ENCODE measurements at regions not wholly inside any gene's neighbourhood (a gene's known extent, or its start where the extent isn't known, plus 50 kb on each side); places are given as distances from the start of the nearest gene placed in this dataset.

DNA sequence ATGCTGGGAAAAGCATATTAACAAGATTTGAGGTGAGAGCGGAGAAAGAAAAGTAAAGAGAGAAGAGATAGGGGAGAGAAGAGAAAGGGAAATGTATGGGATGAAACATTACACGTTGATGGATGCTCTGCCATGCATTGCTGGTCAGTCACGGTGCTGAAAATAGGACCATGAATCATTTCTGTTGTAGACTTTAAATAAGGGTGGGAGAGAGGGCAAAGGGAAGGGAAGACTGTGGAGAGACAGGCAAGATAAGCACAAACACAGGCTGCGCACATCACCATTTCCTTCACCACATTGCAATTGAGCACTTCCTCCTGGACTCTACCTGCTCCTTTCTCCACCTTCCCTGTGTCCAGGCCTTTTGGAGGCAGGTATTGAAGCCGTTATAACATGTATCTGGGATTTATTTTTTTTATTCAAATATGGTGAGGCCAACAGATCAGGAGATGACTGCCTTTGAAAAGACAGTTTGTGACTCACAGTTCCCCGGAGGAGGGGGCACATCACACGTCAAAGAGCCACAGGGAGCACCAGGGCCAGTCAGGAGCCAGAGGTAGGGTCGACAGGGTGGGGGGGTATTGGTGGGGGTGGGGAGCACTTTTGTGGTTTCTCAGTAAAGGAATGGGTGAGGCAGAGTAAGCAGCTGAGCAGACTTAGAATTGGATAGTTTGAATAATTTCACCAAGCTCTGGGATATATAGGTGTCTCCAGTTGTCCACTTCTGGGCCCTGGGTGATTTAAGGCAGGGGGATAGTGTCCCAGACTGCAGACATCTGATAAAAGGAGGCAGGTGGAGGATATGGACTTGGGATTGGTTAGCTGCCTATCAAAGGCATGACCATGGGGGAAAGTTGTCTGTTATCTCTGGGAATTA, 372.8 kb upstream of the ST6GAL2 start:
- Histone ChIP-seq H3K36me3 (ENCODE audit: control insufficient read depth, insufficient read depth, low read length) (no peaks in the 10 kb centered on the region), H3K4me3 (ENCODE audit: low read depth, low read length) (no peak overlapping the region), H3K27me3 (ENCODE audit: control insufficient read depth, insufficient read depth, low read length) (no peaks in the 10 kb centered on the region)
- no peak for DNase-seq (ENCODE audit: low read depth)
- no peak for TF ChIP-seq CTCF (IDR thresholded peaks at IDR 0.05; ENCODE audit: insufficient read depth, low read depth, low read length)
- ChIA-PET CTCF (no interaction called here), POLR2A (no interaction called here)

DNA sequence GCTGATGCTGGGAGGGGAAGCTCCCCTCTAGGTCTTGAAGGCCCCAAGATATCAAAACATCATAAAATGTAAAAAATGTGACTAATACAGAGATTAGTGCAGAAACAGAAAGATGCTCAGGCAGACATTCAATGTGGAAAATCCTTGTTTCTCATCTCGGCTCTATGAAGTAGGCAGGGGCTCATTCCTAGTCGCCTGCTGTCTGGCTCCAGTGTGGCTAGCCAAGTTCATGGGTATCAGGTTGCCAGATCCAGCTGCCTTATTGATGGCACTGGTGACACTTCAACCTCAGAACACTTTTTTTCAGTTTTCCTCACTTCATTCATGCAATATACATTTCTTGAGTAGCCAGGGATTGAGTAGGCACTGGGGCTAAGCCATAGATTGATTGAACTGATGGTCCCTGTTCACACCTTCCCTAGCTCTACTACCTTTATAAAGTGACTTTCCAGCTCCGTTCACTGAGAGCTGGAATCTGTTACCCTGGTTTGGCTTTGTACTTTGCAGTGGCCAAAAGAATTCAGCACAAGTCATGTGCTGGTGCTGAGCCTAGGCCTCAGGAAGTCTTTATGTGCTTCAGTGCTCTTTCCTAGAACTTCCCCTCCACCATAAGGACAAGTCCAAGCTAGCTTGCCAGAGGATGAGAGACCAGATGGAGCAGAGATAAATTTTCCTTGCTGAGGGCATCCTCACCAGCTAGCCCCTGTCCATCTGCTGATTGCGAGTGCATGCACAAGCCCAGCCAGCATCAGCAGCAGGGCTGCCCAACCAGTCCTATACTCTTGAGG, 373.6 kb upstream of the ST6GAL2 start:
- Histone ChIP-seq H3K36me3 (ENCODE audit: control insufficient read depth, insufficient read depth, low read length) (no peaks in the 10 kb centered on the region), H3K27me3 (ENCODE audit: control insufficient read depth, insufficient read depth, low read length) (no peaks in the 10 kb centered on the region), H3K4me3 (ENCODE audit: low read depth, low read length) (no peak overlapping the region)
- ChIA-PET POLR2A (no interaction called here), CTCF (no interaction called here)
- DNase-seq (ENCODE audit: low read depth), result no peak
- no peak for TF ChIP-seq CTCF (IDR thresholded peaks at IDR 0.05; ENCODE audit: insufficient read depth, low read depth, low read length)

- H3K27me3 ChIP-seq (ENCODE audit: control insufficient read depth, insufficient read depth, low read length), result no peaks in the 10 kb centered on the region
- H3K36me3 ChIP-seq (ENCODE audit: control insufficient read depth, insufficient read depth, low read length), result no peaks in the 10 kb centered on the region
- CTCF ChIA-PET, result no interaction called here
- DNase-seq (ENCODE audit: low read depth), result no peak
- POLR2A ChIA-PET, result no interaction called here
- no peak for TF ChIP-seq CTCF (IDR thresholded peaks at IDR 0.05; ENCODE audit: insufficient read depth, low read depth, low read length)
- H3K4me3 ChIP-seq (ENCODE audit: low read depth, low read length), result no peak overlapping the region
These were observed 377.7 kb upstream of the ST6GAL2 start for GRCh38 chr2:107263628-107264027.

DNA sequence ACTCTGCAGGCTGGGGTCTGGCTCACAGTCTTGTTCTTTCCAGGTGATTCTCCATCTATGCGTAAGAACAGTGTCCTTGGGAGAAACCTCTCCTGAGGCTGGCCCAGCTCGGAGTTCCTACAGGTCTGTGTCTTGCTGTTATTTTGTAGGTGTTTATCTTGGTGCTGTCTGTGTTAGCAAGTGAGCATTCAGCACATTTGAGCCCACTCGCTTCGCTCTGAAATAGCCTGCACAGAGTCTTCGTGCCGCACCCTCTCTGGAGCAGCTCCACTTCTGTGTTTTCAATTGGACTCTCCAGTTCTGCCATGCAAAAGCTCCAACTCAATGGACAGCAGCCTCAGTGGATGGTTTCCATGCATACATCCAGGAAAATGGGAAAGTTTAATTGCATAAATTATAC, 378.2 kb upstream of the ST6GAL2 start:
- ChIA-PET POLR2A (no interaction called here), CTCF (no interaction called here)
- no peaks in the 10 kb centered on the region for H3K27me3 ChIP-seq (ENCODE audit: control insufficient read depth, insufficient read depth, low read length)
- DNase-seq (ENCODE audit: low read depth), result no peak
- H3K36me3 ChIP-seq (ENCODE audit: control insufficient read depth, insufficient read depth, low read length), result no peaks in the 10 kb centered on the region
- no peak overlapping the region for H3K4me3 ChIP-seq (ENCODE audit: low read depth, low read length)
- no peak for TF ChIP-seq CTCF (IDR thresholded peaks at IDR 0.05; ENCODE audit: insufficient read depth, low read depth, low read length)

- no peaks in the 10 kb centered on the region for H3K27me3 ChIP-seq (ENCODE audit: control insufficient read depth, insufficient read depth, low read length)
- DNase-seq (ENCODE audit: low read depth), result no peak
- ChIA-PET CTCF (no interaction called here), POLR2A (no interaction called here)
- no peak for TF ChIP-seq CTCF (IDR thresholded peaks at IDR 0.05; ENCODE audit: insufficient read depth, low read depth, low read length)
- no peaks in the 10 kb centered on the region for H3K36me3 ChIP-seq (ENCODE audit: control insufficient read depth, insufficient read depth, low read length)
- H3K4me3 ChIP-seq (ENCODE audit: low read depth, low read length), result no peak overlapping the region
These were observed 380.6 kb upstream of the ST6GAL2 start for GRCh38 chr2:107266555-107266954.
